HG02938 (cell line): ENCODE measurements at regions not wholly inside any gene's neighbourhood (a gene's known extent, or its start where the extent isn't known, plus 50 kb on each side); places are given as distances from the start of the nearest gene placed in this dataset.

Experiments
- ATAC-seq: cut with Tn5 transposase; IDR thresholded peaks from one replicate; pipeline ENCODE4 v1.9.1; 2021; ENCODE audit warnings: mild to moderate bottlenecking, moderate library complexity; ENCODE audit not compliant: unreplicated experiment

DNA sequence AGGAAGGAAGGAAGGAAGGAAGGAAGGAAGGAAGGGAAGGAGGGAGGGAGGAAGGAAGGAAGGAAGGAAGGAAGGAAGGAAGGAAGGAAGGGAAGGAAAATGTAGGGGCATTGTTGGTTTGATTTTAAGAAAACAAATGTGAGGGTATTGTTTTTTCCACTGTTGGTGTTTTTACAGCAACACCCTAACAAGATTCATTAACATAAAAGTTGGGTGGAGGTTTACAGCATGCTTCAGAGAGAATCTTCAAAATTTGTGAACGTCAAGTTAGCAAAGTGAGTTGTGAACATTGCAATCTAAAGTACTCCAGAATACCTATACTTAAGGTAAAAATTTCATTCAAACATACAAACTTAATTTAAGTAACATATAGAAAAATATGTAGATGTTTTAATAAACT lies 200.2 kb upstream of the ID4 start:
- ATAC-seq: no peak

DNA sequence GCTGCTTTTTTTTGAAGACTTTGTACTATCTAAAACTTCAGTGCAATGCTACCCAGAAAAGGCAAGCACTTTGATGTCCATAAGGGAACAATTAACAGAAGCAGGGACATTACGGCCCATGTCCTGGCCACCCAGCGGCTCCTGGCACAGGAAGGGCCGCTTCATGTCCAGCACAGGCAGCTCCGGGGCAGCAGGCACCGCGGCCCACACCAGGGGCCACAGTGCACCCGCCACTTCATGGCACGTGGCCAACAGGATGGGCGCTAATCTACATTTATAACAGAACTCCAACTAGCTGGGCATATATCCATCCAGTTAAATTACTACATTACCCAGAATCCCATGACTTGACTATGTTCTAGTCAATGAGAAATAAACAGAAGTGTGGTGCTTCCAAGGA lies 198.2 kb upstream of the ID4 start:
- ATAC-seq: no peak

DNA sequence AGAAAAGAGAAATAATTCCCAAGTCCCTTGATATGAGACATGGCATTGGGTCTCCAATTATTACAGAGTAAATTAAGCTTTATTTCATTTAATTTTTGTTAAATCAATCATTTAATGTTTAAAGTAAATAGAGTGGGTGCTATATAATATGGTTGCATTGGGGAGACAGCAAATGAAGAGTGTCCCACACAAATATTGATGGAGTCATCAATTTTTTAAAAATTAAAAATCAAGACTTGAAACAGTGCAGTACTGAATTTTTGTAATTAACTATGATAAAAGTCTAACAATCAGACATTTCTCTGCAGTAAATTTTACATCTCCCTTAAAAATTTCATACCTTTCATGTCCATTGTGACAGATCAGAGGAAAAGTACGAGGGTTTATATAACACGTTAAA lies 193.9 kb upstream of the ID4 start:
- ATAC-seq: no peak

GRCh38 chr6:19643713-19644112 lies 193.5 kb upstream of the ID4 start:
- ATAC-seq: no peak

DNA sequence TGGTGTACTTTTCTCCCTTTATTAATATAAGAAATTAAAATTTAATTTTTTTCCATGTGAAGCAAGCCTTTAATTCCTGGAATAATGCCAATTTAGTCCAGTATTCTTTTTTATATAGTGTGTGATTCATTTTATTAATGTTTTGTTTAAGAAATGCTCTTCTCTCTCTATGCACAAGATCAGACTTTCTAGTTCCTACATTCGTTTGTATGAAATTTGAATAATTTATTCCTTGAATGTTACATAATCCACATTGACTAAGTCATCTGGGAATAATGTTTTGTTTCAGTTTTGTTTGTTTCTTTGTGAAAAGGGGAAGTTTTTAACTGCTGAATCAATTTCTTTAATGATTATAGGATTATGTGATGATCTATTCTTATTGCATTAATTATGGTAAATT lies 181.4 kb upstream of the ID4 start:
- ATAC-seq: no peak

DNA sequence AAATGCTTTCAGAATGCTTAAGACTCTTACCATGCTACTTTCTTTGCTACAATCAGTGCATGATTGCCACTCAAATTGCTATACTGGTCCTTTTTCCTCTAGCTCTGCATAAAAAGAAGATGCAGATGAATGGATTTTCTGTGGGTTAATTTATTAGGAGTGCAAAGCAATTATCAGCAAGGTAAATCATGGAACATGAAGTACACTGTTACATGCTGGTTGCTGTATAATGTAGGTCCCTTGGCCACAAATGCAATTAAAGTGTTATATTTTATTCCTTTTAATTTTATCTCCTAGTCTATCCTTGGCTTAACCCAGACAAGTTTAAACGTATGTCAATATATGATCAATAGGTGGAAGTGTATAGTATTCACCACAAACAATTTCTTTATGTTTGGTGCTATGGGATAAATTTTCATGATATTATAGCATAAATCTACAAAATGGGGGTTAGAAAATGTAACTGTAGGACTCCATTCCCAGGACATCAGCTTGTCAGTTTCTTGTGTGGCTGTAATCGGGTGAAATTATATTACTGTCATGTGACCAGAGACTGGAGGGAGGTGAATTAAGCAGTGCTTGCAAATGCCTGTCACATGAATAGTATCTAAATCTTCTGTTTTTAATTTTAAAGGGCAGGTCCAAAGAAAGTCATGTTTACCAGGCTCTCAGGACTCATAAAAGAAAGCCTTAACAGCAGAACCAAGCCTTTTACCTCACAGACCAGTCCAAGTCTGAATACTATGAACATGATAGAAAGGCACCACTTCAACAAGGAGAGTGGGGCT lies 176.9 kb upstream of the ID4 start:
- no peak for ATAC-seq

DNA sequence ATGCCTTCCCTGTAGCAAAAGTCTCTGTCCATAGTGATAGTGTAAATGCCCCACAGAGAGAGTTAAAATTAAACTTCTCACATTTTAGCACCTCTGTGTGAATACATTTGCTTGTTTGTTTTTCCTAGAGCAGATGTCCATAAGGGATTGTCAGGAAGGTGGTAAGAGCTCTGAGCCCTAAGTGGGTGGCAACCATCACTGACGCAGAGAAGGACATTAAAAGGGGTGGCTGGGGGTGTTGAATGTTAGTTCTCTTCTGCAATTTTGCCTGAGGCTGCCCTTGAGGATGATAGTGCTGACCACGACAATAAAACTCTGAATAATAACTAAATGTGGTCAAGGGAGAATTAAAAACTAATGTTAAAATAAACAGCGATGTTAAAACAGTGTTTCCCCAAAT lies 174.3 kb upstream of the ID4 start:
- no peak for ATAC-seq

DNA sequence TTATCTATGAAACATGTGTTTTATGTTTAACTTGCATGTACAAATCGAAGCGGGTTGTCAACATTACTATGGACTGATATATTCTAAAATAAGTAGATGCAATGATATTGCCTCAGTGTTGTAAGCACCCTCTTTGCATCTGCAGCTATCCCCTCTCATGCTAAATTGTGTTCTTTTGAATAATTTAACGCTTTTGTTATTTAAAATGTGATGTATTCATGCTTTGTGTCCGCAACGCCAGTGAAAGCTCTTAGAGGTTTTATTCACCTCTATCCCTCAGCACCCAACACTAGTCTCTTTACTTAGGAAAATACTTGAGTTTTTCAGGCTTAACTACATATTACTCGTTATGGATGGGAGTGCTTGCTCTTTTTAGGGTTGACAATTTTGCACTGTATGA lies 173.7 kb upstream of the ID4 start:
- no peak for ATAC-seq

DNA sequence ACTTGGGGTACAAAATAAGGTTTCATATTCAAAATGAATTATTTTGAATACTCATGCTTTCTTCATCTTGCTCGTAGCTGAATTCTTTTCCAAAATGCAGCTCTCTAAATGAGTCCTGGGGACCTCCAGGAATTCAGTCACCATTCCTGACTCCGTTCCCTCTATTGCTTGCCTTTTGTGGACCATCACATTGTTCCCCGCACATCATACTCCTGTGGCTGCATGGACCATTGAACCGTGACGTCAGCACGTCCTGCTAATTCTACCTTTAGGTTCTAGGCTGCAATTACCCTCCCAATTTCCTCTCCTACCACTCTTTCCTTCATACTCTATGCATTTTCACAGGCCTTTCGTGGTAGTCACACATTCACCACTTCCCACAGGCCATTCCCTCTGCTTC lies 173.1 kb upstream of the ID4 start:
- ATAC-seq: no peak

DNA sequence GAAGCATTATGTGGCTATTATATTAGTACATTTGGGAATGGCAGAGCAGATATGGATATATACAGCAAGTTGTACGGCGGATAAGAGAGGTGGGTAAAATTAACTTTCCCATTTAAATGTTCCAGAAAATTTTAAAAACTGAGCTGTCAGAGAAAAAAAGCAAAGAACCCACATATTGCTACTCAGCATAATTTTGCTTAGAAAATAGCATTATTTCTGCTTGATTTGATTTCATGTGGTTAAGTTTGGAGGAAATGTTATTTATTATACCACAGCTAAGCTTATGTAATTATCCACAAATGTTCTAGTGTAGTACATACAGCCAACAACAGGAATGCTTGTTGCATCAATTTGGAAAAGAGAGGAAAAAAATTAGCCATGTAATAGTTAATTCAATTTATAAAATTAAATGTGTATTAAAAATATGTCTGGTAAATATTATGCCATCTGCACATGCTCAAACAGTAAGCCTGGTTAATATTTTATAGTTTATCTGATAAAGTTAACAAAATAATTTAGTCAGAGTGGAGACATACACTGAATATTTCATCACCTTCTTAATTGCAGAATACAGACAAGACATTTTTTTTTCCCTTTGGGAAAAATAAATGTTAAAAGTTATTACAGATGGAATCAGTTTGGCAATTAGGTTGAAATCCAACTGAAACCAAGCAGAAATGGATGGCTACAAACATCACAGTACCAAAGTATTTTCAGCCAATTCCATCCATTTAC lies 172.1 kb upstream of the ID4 start:
- ATAC-seq: no peak

DNA sequence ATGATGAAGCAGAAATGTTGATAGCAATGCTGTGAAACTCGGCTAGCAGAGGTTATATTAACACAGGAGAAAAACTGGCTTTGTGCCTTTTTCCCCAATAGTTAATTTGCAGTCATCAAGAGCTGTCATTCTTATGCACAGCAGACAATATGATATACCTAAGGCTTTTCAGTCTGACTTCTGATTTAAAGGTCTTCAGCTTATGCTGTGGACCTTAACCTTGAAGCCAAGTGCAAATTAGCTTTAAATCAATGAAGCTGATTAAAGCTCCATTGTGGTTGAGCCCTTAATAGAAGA lies 171.6 kb upstream of the ID4 start:
- no peak for ATAC-seq

- no peak for ATAC-seq
Measured at GRCh38 chr6:19668710-19669109, 168.5 kb upstream of the ID4 start.

DNA sequence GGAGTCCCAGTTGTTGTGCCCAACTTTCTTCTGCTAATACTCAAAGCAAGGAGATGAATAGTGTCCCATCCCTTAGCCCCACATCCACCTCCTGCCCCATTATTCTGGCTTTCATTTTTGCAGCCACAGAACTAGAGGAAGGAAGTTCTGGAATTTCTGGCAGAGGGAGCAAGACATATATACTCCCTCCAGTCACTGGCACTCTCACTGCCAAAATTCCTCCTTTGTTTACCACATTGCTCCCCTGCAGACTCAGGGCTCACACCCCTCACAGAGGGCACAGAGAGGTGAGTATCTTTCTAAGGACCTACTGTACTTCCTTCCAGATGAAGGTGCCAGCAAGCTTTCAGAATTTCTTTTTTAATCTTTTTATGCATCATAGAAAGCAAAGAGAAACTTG lies 168.0 kb upstream of the ID4 start:
- ATAC-seq: no peak

GRCh38 chr6:19682859-19683258 lies 154.3 kb upstream of the ID4 start:
- no peak for ATAC-seq

GRCh38 chr6:19690325-19691075 lies 146.7 kb upstream of the ID4 start:
- ATAC-seq: no peak

DNA sequence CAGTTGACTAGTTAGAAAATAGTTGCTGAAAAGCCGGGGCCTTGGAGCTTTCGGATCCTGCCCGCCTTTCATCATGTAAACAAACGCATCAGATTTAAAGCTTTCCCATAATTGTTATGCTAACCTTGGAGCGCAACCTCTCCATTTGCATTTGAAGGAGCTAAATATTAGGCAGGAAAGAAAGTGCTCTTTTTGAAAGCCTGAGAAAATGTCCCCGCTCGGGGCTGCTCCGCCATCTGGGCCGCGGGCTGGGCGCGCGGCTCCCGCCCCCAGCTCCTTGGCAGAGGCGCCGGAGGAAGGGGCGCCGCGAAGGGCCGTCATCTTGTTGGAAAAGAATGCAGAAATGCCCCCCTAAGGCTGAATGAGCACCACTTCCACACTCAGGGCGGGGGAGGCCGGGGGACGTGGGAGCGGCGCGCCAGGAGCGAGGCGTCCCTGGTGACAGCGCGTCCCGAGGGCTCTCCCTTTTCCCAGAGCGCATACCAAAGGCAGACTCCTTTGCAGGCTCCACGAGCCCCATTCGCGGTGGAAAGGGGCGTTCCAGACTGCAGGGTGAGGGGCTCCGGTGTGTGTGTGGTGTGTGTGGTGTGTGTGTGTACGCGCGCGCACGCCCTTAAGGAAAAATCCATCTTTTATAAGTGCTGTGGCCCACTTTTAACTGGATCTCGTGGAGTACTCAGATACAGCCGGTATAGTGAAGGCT lies 145.6 kb upstream of the ID4 start:
- ATAC-seq: no peak

GRCh38 chr6:19692506-19693298 lies 144.5 kb upstream of the ID4 start:
- no peak for ATAC-seq

- no peak for ATAC-seq
Measured at GRCh38 chr6:19694697-19695096, 142.5 kb upstream of the ID4 start.

DNA sequence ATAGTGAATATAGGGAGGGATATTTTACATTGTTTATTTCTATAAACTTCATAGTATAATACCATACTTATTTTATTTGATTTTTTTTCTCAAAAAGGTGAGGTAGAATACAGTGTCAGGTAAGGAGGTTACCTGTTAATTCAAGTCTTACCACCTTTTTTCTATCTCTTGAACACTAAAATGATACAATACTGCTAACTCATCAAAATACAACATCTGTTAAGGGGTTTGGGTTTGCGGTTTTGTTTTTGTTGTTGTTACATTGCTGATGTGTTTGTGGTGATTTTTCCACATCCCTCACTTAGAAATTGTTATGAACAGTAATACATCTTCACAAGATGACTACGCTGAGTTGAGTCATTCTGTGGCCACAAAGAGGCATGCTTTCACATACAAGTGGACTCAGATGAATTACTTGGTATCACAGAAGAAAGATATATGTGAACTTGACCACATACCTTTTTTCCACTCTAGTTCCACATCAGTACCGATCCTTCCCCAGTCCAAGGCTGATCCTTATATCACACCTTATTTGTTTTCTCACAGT lies 139.4 kb upstream of the ID4 start:
- ATAC-seq: no peak

- ATAC-seq: no peak
Measured at GRCh38 chr6:19699932-19700331, 137.2 kb upstream of the ID4 start.
